GM21717 (cell line): ENCODE measurements at regions not wholly inside any gene's neighbourhood (a gene's known extent, or its start where the extent isn't known, plus 50 kb on each side); places are given as distances from the start of the nearest gene placed in this dataset.
"Not testable (repeated sequence)": the region's sequence is repeated elsewhere in the genome, so short reads cannot be mapped to it uniquely, and the experiment has no call there.

ENCODE experiments used
- ATAC-seq: cut with Tn5 transposase; IDR thresholded peaks from one replicate; pipeline ENCODE4 v1.9.1; 2021; ENCODE audit warnings: mild to moderate bottlenecking, moderate library complexity; ENCODE audit not compliant: unreplicated experiment

DNA sequence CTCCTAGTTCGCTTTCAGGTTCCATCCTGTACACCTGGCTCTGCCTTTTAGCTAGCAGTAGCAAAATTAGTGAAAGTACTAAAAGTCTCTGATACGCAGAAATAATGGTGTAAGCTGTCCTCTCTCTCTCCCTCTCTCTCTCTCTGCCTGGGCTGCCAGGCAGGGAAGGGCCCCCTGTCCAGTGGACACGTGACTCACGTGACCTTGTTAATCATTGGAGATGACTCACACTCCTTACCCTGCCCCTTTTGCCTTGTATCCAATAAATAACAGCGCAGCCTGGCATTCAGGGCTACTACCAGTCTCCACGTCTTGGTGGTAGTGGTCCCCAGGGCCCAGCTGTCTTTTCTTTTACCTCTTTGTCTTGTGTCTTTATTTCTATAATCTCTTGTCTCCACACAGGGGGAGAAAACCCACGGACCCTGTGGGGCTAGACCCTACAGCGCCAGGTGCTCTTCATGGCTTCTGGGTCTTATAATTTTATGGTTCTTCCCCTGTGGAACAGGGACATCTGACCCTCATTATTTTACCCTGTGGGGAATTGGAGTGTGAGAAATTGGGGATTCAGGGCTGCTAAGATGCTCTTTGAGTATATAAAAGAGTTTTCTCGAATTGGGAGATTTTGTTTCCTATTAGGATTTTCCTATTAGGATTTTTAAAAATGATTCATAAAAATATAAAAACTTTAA, 1348.2 kb downstream of the GATA3 start:
- not testable (repeated sequence) for ATAC-seq

DNA sequence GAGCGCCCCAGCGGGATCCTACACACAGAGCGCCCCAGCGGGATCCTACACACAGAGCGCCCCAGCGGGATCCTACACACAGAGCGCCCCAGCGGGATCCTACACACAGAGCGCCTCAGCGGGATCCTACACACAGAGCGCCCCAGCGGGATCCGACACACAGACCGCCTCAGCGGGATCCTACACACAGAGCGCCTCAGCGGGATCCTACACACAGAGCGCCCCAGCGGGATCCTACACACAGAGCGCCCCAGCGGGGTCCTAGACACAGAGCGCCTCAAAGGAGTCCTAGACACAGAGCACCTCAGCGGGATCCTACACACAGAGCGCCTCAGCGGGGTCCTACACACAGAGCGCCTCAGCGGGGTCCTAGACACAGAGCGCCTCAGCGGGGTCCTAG, 1352.7 kb downstream of the GATA3 start:
- not testable (repeated sequence) for ATAC-seq

DNA sequence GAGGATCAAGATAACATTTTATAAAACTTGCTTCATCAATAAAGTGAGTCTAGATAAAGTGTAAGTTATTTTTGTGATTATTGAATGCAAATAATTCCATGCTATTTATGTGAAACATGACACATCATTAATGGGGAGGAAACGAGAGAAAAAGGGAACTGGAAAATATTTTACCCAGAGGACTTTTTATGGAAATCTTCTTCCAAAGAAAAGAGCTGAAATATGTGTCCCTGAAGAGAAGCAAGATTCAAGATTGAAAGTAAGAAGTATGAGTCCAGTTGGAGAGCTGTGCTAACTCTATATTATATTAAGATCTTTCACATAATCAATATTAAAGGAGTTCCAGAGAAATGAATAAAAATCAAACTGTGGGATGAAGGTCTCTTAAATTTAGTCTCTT, 1361.8 kb downstream of the GATA3 start:
- ATAC-seq = no peak

GRCh38 chr10:9419757-9420156, 1365.3 kb downstream of the GATA3 start:
- ATAC-seq = no peak

DNA sequence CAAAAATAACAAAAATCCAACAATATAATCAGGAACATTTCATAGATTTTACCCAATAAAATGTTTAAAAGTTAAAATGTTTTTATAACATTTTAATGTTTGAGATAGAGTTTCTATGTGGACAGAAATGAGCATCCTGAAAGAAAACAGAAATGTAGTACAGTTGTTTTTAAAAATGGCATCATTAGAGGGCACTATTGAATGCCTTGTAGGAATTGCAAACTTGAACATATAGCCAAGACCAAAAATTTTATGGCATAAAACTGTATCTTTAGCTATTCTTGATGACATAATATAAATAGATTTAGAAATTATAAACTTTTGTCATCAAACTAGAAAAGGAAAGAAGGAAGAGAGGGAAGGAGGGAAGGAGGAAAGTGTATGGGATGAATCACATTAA, 1372.7 kb downstream of the GATA3 start:
- no peak for ATAC-seq

- ATAC-seq = no peak
Observed at GRCh38 chr10:9437131-9437530, 1382.6 kb downstream of the GATA3 start.

DNA sequence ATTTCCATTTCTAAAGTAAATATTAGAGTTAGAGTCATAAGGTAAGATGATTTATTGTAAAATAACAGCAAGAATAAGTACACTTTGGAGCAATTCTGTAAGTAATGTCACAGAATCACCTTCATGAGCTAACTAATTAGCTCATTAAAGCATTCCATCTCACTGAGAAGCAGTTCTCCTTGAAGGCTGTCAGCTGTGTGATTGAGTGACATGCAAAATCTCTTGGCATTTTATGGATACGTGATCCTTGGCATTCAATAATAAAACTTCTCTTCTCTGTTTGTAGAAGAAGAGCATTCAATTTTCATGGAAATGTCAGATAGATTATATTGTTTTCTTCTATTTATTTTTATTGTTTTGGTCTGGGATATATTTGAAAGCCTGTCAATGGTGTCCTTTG, 1389.3 kb downstream of the GATA3 start:
- no peak for ATAC-seq

GRCh38 chr10:9449530-9449929, 1395.0 kb downstream of the GATA3 start:
- ATAC-seq = no peak

DNA sequence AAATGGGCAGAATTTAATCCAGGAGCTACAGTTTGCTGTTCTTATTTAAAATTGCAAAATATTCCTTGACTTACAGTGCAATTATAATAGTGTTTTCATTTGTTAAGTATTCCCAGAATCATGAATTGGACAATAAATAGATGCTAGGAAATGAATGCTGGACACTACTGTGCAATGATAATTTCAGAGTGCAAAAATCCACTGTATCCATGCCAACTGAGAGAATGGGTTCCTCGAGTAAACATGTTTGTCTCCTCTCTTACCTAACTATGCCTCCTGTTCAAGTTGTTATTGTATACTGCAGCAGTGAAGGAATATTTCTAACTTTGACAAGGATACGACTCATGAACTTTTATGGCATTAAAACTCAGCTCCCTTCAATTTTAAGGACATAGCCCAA, 1396.3 kb downstream of the GATA3 start:
- no peak for ATAC-seq

DNA sequence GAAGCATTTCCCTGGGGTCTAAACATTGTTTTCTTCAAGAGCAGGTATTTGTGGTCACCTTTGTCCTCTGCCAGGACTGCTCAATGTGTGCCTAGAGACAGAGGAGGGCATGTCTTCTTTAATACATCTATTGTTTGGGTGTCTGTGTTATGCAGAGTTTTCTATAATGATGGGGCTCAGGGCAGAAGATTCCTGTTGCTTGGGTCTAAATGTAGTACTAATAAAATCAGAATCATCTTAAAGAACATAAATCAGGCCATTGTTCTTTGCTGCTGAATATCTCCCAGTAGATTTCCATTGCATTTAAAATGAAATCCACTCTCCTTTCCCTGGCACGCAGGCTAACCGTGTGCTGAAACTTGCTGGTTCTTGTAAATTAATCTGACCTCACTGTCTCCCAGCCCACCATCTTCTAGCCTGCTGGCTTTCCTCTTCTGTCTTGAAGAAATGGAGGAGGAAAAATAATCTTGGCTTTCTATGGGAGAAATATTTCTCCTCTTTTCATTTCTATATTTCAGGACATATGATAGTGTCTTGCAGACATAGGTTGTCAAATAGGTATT, 1396.8 kb downstream of the GATA3 start:
- ATAC-seq = no peak

- no peak for ATAC-seq
Observed at GRCh38 chr10:9452056-9452455, 1397.6 kb downstream of the GATA3 start.

GRCh38 chr10:9453871-9454270, 1399.4 kb downstream of the GATA3 start:
- not testable (repeated sequence) for ATAC-seq

DNA sequence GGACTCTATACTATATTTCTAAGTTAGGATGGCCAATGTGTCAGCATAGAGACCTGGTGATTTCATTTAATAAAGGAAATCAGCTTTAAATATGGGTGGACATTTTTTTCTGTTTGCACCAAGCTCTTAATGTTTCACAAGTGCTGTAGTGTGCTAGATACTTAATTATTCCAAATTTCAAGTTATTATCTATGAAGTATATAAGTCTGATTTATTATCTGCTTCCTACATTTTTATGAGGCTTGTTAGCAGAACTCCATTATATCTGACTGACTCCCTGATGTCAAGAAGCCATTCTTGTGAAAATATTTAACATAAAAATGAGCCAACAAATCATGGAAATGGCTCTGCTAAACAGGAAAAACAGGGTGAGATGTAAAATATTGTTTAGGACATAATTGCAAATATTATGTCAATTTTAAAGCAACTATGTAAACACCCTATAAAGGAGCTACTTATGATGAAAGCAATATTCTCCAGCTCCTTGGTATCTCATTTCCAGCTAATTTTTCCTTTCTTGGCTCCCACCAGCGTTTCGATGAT, 1415.2 kb downstream of the GATA3 start:
- ATAC-seq = no peak

DNA sequence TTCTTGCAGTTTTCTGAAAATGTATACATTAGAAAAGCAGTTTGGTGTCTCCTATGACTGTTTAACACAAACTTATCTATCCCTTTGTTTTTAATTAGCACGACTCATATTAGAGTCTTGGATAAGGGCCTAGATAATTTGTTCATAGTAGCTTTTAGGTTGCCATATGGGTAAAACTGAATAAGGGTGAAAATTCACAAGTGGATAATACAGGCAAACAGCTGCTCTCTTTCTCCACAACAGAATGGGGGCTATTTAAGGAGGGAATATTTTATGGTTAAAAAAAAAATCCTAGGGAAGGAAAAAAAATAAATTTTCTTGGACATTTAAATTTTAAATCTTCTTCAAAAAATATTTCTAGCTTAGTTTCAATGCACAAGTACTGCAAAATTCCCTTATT, 1416.1 kb downstream of the GATA3 start:
- no peak for ATAC-seq

DNA sequence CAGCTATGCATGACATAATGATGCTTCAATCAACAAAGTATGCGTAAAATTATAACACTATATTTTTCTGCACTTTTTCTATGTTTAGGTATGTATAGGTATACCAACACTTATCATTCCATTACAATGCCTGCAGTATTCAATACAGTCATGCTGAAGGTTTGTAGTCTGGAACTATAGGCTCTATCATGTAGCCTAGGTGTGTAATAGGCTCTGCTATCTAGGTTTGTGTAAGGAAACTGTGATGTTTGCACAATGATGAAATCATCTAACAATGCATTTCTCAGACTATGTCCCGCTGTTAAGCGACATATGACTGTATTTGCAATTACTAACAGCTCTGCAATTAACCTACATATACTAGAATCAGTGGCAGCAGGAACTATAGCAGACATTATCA, 1447.5 kb downstream of the GATA3 start:
- no peak for ATAC-seq

DNA sequence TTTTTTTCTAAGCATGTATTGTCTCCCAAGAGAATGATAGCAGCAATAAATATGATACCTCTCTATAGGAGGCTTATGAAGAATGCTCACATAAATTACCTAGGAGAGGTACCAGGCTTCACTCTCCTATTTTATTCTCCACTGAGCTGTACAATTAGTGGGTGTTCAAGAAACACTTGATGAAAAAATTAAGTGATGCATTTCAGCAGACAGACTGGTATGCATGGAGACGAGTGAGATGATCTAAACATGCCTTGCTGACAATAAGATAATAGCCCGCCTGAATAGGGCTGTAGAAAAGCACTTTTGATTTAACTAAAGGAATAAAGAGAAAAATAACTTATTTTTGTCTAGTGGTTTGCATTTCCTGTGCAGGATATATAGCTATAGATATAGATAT, 1449.7 kb downstream of the GATA3 start:
- no peak for ATAC-seq

GRCh38 chr10:9505546-9505945, 1451.1 kb downstream of the GATA3 start:
- no peak for ATAC-seq

GRCh38 chr10:9508606-9509005, 1454.1 kb downstream of the GATA3 start:
- no peak for ATAC-seq

- no peak for ATAC-seq
Observed at GRCh38 chr10:9510626-9511025, 1456.1 kb downstream of the GATA3 start.

GRCh38 chr10:9515922-9516321, 1461.4 kb downstream of the GATA3 start:
- ATAC-seq = no peak

- ATAC-seq = peak; percentile 97
Observed at GRCh38 chr10:9535744-9536143, 1481.3 kb downstream of the GATA3 start.

DNA sequence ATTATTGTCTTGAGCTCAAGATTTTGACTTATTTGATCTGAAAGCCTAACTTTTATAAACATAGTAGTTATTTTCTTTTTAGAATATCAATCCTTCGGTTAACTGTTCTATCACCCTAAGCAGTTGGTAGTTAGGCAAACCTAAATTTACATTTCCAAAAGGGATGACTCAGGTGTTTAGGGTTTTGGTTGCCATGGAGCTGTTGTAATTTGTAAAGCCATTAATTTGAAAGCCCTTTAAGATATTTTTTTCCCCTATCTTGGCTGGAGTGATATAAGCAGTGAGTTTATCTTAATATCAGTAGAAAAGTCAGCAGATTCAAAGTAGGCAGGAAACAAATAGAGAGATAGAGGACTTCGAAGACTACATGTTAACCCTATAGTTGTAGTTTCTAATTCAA, 1472.6 kb upstream of the CELF2 start:
- ATAC-seq = no peak
